PFSK-1 (cell line): ENCODE measurements at regions not wholly inside any gene's neighbourhood (a gene's known extent, or its start where the extent isn't known, plus 50 kb on each side); places are given as distances from the start of the nearest gene placed in this dataset.

Experiments
- FOXP2 ChIP-seq: optimal IDR thresholded peaks from 2 replicates; pipeline ENCODE3; 2011; ENCODE audit warnings: borderline replicate concordance, control low read depth, inconsistent platforms; ENCODE audit not compliant: insufficient read depth; ENCODE audit errors: extremely low read length, extremely low read depth
- POLR2AphosphoS5 ChIP-seq: IDR thresholded peaks from 2 replicates; pipeline ENCODE4 v1.6.1; 2012; ENCODE audit warnings: low read depth, mild to moderate bottlenecking, control low read depth, low read length, moderate library complexity
- SIN3A ChIP-seq: IDR thresholded peaks from 2 replicates; pipeline ENCODE4 v1.6.1; 2012; ENCODE audit warnings: mild to moderate bottlenecking, low read length, moderate library complexity, borderline replicate concordance; ENCODE audit not compliant: insufficient read depth
- TAF1 ChIP-seq: IDR thresholded peaks from 2 replicates; pipeline ENCODE4 v1.6.1; 2012; ENCODE audit warnings: low read length, control low read depth, borderline replicate concordance; ENCODE audit not compliant: insufficient read depth
- TF ChIP-seq, protein P1 (sequence below), 2 experiments: IDR thresholded peaks; 2 replicates each; pipeline versions ENCODE4 v1.6.1 to v1.8.0; 2011 to 2012; ENCODE audit warnings: low read depth in 2 of 2, low read length in 2 of 2, control low read depth in 1 of 2, inconsistent platforms in 1 of 2, mild to moderate bottlenecking in 1 of 2, moderate library complexity in 1 of 2; ENCODE audit not compliant: insufficient read depth in 1 of 2

DNA sequence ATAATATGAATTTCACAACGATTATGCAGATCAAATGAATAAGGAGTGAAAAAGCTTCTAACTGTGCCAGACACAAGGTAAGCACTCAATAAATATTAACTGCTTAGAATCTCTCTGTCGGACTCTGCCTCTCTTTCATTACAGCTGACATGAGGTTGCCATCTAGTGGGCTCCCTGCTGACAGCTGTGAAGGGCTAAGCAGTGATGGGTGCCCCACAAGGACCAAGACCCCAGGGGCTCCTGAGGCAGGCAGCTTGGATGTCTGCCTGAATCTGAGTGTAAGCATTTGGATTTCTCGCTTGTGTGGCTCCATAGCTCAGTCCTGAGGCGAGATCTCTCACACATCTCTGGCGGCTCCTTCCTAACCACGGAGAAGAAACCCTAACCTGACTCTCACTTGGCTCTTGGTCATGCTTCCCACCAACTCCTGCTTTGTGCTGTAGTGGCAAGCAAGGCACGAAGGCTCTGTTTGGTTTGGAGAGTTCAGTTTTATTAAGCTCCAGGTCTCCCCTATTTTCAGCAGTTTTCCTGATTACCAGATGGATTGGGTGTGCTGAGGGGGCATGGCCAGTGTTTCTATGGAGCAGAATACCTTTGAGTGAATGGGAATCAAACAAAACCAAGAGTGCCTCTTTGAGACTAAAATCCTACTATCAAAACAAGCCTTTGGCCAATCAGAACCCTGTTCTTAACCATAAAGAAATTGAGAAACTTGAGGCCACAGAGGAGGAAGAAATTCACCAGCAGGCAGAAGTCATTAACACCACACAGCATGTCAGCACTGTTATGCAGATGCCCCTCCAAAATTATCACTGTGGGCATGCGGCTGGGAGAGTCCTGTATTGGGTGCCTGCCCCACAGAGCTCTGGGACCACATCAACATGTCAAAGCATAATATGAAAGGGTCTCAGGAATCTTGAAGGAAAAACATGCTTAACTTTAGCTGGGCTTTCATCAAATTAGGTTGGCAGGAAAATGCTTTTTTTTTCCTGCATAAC lies 152.8 kb upstream of the NTM start:
- TF ChIP-seq TAF1 (no peak), FOXP2 (no peak), POLR2AphosphoS5 (no peak), SIN3A (no peak)
- TF ChIP-seq, protein P1, sequence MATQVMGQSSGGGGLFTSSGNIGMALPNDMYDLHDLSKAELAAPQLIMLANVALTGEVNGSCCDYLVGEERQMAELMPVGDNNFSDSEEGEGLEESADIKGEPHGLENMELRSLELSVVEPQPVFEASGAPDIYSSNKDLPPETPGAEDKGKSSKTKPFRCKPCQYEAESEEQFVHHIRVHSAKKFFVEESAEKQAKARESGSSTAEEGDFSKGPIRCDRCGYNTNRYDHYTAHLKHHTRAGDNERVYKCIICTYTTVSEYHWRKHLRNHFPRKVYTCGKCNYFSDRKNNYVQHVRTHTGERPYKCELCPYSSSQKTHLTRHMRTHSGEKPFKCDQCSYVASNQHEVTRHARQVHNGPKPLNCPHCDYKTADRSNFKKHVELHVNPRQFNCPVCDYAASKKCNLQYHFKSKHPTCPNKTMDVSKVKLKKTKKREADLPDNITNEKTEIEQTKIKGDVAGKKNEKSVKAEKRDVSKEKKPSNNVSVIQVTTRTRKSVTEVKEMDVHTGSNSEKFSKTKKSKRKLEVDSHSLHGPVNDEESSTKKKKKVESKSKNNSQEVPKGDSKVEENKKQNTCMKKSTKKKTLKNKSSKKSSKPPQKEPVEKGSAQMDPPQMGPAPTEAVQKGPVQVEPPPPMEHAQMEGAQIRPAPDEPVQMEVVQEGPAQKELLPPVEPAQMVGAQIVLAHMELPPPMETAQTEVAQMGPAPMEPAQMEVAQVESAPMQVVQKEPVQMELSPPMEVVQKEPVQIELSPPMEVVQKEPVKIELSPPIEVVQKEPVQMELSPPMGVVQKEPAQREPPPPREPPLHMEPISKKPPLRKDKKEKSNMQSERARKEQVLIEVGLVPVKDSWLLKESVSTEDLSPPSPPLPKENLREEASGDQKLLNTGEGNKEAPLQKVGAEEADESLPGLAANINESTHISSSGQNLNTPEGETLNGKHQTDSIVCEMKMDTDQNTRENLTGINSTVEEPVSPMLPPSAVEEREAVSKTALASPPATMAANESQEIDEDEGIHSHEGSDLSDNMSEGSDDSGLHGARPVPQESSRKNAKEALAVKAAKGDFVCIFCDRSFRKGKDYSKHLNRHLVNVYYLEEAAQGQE (IDR thresholded peaks at IDR 0.05; ENCODE audit: insufficient read depth in 1 of 2, low read depth in 2 of 2, low read length in 2 of 2) = no peak

DNA sequence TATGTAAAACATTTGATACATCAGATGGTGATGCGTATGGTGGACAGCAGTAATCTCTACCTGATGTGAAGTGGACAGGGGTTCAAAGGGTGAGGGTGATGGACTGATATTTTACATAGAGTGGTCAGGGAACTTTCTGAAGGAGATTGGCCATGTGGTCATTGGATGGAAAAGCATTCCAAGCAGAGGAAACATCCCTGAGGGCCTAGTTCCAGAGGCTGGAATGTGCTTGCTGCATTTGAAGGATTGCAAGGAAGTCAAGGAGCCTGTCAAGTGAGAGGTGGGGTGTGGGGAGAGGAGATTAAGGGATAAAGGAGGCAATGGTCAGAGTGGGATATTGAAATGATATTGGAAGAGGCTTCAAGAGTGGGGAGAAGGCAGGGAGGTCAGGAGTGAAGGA lies 151.9 kb upstream of the NTM start:
- TF ChIP-seq TAF1 = no peak
- no peak for TF ChIP-seq POLR2AphosphoS5
- no peak for TF ChIP-seq FOXP2
- TF ChIP-seq, protein P1 (IDR thresholded peaks at IDR 0.05; ENCODE audit: insufficient read depth in 1 of 2, low read depth in 2 of 2, low read length in 2 of 2) = no peak
- no peak for TF ChIP-seq SIN3A

DNA sequence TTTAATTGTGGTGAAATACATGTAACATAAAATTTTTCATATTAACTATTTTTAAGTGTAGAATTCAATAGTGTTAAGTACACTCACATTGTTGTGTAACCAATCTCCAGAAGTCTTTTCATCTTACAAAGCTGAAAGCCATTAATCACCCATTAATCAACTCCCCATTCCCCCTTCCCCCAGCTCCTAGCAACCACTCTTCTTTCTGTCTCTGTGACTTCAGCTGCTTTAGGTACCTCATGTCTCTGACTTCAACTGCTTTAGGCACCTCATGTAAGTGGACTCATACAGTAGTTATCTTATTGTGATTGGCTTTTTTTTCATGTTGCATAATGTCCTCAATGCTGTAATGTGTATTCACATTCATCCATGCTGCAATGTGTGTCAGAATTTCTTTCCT lies 150.8 kb upstream of the NTM start:
- no peak for TF ChIP-seq TAF1
- TF ChIP-seq, protein P1 (IDR thresholded peaks at IDR 0.05; ENCODE audit: insufficient read depth in 1 of 2, low read depth in 2 of 2, low read length in 2 of 2) = no peak
- no peak for TF ChIP-seq FOXP2
- no peak for TF ChIP-seq SIN3A
- TF ChIP-seq POLR2AphosphoS5 = no peak

DNA sequence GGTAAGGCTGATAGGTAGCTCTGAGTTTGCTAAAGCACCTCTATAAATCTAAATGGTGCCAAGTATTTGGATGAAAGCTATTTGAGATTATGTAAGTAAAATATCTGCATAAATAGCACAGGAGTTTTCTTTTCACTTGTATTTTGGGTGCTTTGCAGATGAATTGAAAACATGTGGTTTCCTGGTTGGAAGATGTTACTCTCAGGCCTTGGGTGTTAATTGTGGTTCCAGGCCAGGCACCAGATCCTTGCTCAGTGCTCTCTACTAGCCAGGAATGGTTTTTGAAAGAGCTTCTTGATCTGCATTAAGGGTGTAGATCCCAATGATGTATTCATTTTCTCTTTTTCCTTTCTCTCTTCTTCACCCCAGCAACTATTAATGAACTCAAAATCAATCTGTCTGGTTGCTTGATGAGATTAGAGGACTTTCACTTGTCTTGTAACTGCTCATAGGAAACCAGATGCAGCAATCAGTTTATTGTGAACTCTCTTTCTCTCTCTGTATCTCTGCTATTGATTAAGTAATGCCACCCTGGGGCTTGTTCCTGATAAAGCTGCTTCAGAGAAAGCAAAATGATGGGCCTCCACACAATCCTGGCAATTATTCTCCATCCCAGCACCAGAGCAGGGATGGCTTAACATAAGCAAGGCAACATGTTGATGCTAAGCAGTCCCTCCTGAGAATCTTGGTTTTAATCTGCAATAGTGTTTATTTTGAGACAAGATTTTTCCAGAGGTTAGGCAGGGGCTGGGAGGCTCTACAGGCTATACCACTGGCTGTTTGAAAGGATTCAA lies 147.0 kb upstream of the NTM start:
- TF ChIP-seq TAF1 = no peak
- TF ChIP-seq POLR2AphosphoS5 = no peak
- TF ChIP-seq FOXP2 = no peak
- TF ChIP-seq SIN3A = no peak
- TF ChIP-seq, protein P1 (IDR thresholded peaks at IDR 0.05; ENCODE audit: insufficient read depth in 1 of 2, low read depth in 2 of 2, low read length in 2 of 2) = no peak
